SW 1271 (cell line): ENCODE measurements at regions not wholly inside any gene's neighbourhood (a gene's known extent, or its start where the extent isn't known, plus 50 kb on each side); places are given as distances from the start of the nearest gene placed in this dataset.
"Not testable (repeated sequence)": the region's sequence is repeated elsewhere in the genome, so short reads cannot be mapped to it uniquely, and the experiment has no call there.

Experiments
- DNase-seq, 2 experiments: peaks; one replicate each; lab custom pipeline; 2025; lab: John Stamatoyannopoulos, UW

GRCh38 chr10:3959370-3960325 is 174.6 kb upstream of the KLF6 start:
- no peak for DNase-seq

GRCh38 chr10:3958472-3958996 is 173.5 kb upstream of the KLF6 start:
- DNase-seq, result no peak

- no peak for DNase-seq
Measured at GRCh38 chr10:3955955-3956617, 171.1 kb upstream of the KLF6 start.

DNA sequence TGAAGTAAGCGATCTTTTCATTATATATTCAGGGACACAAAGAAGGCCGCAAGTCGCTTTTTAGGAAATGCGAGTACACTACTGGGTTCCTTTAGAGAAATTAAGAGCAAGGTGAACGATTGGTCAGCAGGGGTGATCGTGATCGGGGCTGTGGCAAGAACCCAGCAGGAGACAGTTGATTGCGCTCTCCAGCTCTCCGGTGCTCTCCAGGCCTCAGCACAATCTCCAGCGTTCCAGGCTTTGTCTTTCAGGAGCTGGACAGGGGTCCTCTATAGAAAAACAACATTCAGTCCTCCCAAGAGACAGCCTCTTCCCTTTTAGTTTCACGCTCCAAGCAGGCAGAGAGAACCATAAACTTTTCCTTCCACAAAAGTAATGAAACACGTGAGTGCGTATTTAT is 170.5 kb upstream of the KLF6 start:
- DNase-seq, result no peak

- DNase-seq, result no peak
Measured at GRCh38 chr10:3954615-3955014, 169.6 kb upstream of the KLF6 start.

DNA sequence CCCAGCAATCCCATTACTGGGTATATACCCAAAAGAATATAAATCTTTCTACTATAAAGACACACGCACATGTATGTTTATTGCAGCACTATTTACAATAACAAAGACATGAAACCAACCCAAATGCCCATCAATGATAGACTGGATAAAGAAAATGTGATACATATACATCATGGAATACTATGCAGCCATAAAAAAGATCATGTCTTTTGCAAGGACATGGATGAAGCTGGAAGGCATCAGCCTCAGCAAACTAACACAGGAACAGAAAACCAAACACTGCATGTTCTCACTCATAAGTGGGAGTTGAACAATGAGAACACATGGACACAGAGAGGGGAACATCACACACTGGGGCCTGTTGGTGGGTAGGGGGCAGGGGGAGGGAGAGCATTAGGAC is 169.0 kb upstream of the KLF6 start:
- not testable (repeated sequence) for DNase-seq

GRCh38 chr10:3951993-3952392 is 167.0 kb upstream of the KLF6 start:
- no peak for DNase-seq

GRCh38 chr10:3950676-3951275 is 165.8 kb upstream of the KLF6 start:
- no peak for DNase-seq

- DNase-seq, result no peak
Measured at GRCh38 chr10:3949711-3950110, 164.7 kb upstream of the KLF6 start.

GRCh38 chr10:3948843-3949242 is 163.8 kb upstream of the KLF6 start:
- no peak for DNase-seq

- no peak for DNase-seq
Measured at GRCh38 chr10:3946234-3947229, 161.5 kb upstream of the KLF6 start.

- no peak for DNase-seq
Measured at GRCh38 chr10:3945026-3945425, 160.0 kb upstream of the KLF6 start.

DNA sequence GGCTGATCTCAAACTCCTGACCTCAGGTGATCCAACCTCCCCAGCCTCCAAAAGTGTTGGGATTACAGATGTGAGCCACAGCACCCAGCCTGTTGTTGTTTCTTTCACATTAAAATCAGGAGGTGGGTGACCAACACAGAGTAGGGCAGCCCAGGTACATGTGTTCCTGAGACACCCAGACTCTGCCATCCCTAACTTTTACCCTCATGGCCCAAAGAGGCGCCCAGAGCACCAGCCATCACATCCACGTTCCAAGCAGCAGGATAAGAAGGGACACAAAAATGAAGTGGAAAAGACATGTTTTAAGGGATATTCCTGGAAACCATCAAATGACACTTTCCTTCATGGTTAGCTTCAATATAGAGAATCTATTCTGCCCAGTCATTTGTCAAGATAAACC is 159.6 kb upstream of the KLF6 start:
- no peak for DNase-seq

DNA sequence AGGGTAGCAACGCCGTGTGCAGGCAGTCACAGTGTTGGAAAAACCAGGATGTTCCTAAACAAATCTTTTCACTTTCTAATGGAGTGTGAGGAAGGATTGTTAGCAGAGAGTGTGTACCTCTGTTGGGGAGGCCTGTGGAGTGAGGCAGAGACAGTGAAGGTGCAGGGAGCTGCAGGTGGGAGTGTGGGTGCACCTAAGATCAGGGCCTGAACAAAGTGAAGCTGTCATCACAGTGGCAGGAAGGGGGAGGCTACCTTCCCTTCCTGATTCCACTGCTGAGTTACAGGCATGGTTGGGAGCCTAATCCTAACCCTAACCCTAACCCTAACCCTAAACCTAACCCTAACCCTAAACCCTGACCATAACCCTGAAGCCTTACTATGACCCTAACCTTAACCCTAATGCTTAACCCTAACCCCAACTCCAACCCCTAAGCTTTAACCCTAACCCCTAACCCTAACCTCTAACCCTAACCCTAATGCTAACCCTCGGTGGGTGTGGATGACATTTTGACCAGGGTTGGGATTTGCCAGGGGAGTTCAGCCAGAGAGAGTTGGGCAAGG is 158.8 kb upstream of the KLF6 start:
- DNase-seq, result no peak

GRCh38 chr10:3942937-3943489 is 158.0 kb upstream of the KLF6 start:
- DNase-seq, result no peak

DNA sequence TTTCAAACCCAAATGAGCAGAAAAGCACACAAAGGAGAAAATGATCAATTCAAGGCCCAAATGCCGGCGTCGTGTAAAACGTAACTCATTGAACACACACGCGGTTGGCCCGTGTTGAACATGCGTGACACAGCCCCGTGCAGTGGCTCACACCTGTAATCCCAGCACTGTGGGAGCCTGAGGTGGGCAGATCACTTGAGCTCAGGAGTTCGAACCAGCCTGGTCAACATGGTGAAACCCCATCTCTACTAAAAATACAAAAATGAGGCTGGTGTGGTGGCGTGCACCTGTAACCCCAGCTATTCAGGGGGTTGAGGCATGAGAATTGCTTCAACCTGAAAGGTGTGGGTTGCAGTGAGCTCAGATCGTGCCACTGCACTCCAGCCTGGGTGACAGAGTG is 156.7 kb upstream of the KLF6 start:
- DNase-seq, result no peak

- no peak for DNase-seq
Measured at GRCh38 chr10:3936422-3937040, 151.5 kb upstream of the KLF6 start.

GRCh38 chr10:3935933-3936359 is 150.9 kb upstream of the KLF6 start:
- no peak for DNase-seq

- DNase-seq, result no peak
Measured at GRCh38 chr10:3935141-3935540, 150.1 kb upstream of the KLF6 start.

- no peak for DNase-seq
Measured at GRCh38 chr10:3933733-3934132, 148.7 kb upstream of the KLF6 start.
